ENCODE measurements at regions not wholly inside any gene's neighbourhood (a gene's known extent, or its start where the extent isn't known, plus 50 kb on each side); places are given as distances from the start of the nearest gene placed in this dataset.

GRCh38 chr13:91020461-91021034 is 326.9 kb upstream of the MIR17HG start:
- no peak for TF ChIP-seq CTCF (conservative IDR thresholded peaks at IDR 0.05; ENCODE audit: low read depth in 2 of 2)
- H3K4me3 ChIP-seq, result no peak overlapping the region
- DNase-seq (ENCODE audit: low spot score) (no peak), ATAC-seq (no peak)
- H4K20me1 ChIP-seq (replicated peaks; ENCODE audit: insufficient read depth), result no peaks in the 10 kb centered on the region
- Mint-ChIP-seq H3K36me3 (ENCODE audit: low read depth) (no peaks in the 10 kb centered on the region), H3K27ac (no peak overlapping the region), H3K4me3 (no peak overlapping the region), H3K9me3 (no peaks in the 10 kb centered on the region), H3K4me1 (peaks cover 2% of the 10 kb centered on the region; the same call in 2 of the 3 replicates), H3K27me3 (ENCODE audit: insufficient read depth, low read depth, poor library complexity) (peaks cover 1% of the 10 kb centered on the region)
- H3K27me3 ChIP-seq (ENCODE audit: insufficient read depth), result no peaks in the 10 kb centered on the region
- no peaks in the 10 kb centered on the region for H3F3A ChIP-seq (replicated peaks; ENCODE audit: low read depth)
- H2AFZ ChIP-seq, result no peak overlapping the region
- H3K4me2 ChIP-seq, result no peak overlapping the region
- no peaks in the 10 kb centered on the region for H3K4me1 ChIP-seq (ENCODE audit: insufficient read depth)
- no peaks in the 10 kb centered on the region for H3K36me3 ChIP-seq (ENCODE audit: insufficient read depth)
- no peaks in the 10 kb centered on the region for H3K79me2 ChIP-seq (replicated peaks; ENCODE audit: insufficient read depth)
- no peak overlapping the region for H3K27ac ChIP-seq (ENCODE audit: low read depth)
- no peaks in the 10 kb centered on the region for H3K9me2 ChIP-seq (ENCODE audit: insufficient read depth)

GRCh38 chr13:91024157-91024792 is 323.2 kb upstream of the MIR17HG start:
- Mint-ChIP-seq H3K27me3 (ENCODE audit: insufficient read depth, low read depth, poor library complexity) (peaks cover 1% of the 10 kb centered on the region), H3K9me3 (no peaks in the 10 kb centered on the region), H3K27ac (no peak overlapping the region), H3K4me3 (no peak overlapping the region), H3K4me1 (peaks cover 2% of the 10 kb centered on the region; the same call in 2 of the 3 replicates), H3K36me3 (ENCODE audit: low read depth) (no peaks in the 10 kb centered on the region)
- no peak for DNase-seq (ENCODE audit: low spot score)
- Histone ChIP-seq H3K4me3 (no peak overlapping the region), H3K79me2 (replicated peaks; ENCODE audit: insufficient read depth) (no peaks in the 10 kb centered on the region), H3K4me1 (ENCODE audit: insufficient read depth) (no peaks in the 10 kb centered on the region), H4K20me1 (replicated peaks; ENCODE audit: insufficient read depth) (no peaks in the 10 kb centered on the region), H3F3A (replicated peaks; ENCODE audit: low read depth) (no peaks in the 10 kb centered on the region), H3K9me2 (ENCODE audit: insufficient read depth) (peaks cover 4% of the 10 kb centered on the region; the same call in 1 of the 2 replicates), H3K4me2 (no peak overlapping the region), H3K36me3 (ENCODE audit: insufficient read depth) (no peaks in the 10 kb centered on the region), H3K27ac (ENCODE audit: low read depth) (no peak overlapping the region), H2AFZ (no peak overlapping the region), H3K27me3 (ENCODE audit: insufficient read depth) (no peaks in the 10 kb centered on the region)
- no peak for ATAC-seq
- TF ChIP-seq NANOG (IDR thresholded peaks at IDR 0.05; ENCODE audit: borderline replicate concordance), result no peak

- no peaks in the 10 kb centered on the region for H3K9me3 Mint-ChIP-seq
- Histone ChIP-seq H3K9me2 (ENCODE audit: insufficient read depth) (peaks cover 4% of the 10 kb centered on the region; the same call in 1 of the 2 replicates), H2AFZ (peak overlapping the region; percentile 53; the same call in 1 of the 2 replicates), H3K36me3 (ENCODE audit: insufficient read depth) (no peaks in the 10 kb centered on the region), H3F3A (replicated peaks; ENCODE audit: low read depth) (no peaks in the 10 kb centered on the region), H3K79me2 (replicated peaks; ENCODE audit: insufficient read depth) (no peaks in the 10 kb centered on the region), H3K27me3 (ENCODE audit: insufficient read depth) (no peaks in the 10 kb centered on the region), H3K4me2 (no peak overlapping the region), H3K27ac (ENCODE audit: low read depth) (no peak overlapping the region), H4K20me1 (replicated peaks; ENCODE audit: insufficient read depth) (no peaks in the 10 kb centered on the region), H3K4me1 (ENCODE audit: insufficient read depth) (no peaks in the 10 kb centered on the region), H3K4me3 (no peak overlapping the region)
- H3K27me3 Mint-ChIP-seq (ENCODE audit: insufficient read depth, low read depth, poor library complexity), result peaks cover 1% of the 10 kb centered on the region
- ATAC-seq, result no peak
- H3K36me3 Mint-ChIP-seq (ENCODE audit: low read depth), result no peaks in the 10 kb centered on the region
- no peak overlapping the region for H3K4me3 Mint-ChIP-seq
- DNase-seq (ENCODE audit: low spot score), result no peak
- H3K4me1 Mint-ChIP-seq, result peaks cover 2% of the 10 kb centered on the region; the same call in 2 of the 3 replicates
- H3K27ac Mint-ChIP-seq, result no peak overlapping the region
- TF ChIP-seq EZH2phosphoT487 (IDR thresholded peaks at IDR 0.05; ENCODE audit: unreplicated experiment) (no peak), STAT1 (IDR thresholded peaks at IDR 0.05; ENCODE audit: unreplicated experiment) (no peak), EZH2 (IDR thresholded peaks at IDR 0.05; ENCODE audit: low read depth, unreplicated experiment) (no peak), JUNB (IDR thresholded peaks at IDR 0.05; ENCODE audit: unreplicated experiment) (no peak), REST (IDR thresholded peaks at IDR 0.05; ENCODE audit: unreplicated experiment) (no peak), NANOG (IDR thresholded peaks at IDR 0.05; ENCODE audit: borderline replicate concordance) (no peak), ZNF331 (CRISPR knock-in tag; IDR thresholded peaks at IDR 0.05; ENCODE audit: low read depth) (no peak), CREB1 (CRISPR knock-in tag; IDR thresholded peaks at IDR 0.05; ENCODE audit: low read depth) (no peak), CTCF (conservative IDR thresholded peaks at IDR 0.05; ENCODE audit: low read depth in 2 of 2) (no peak), POLR2AphosphoS5 (IDR thresholded peaks at IDR 0.05; ENCODE audit: low read depth) (no peak), ZNF114 (CRISPR knock-in tag; IDR thresholded peaks at IDR 0.05) (no peak)
Observed at GRCh38 chr13:91025442-91025841, 322.0 kb upstream of the MIR17HG start.

All from GM23338 (cell line).